CD8-positive, alpha-beta memory T cell (primary cell): ENCODE measurements at regions not wholly inside any gene's neighbourhood (a gene's known extent, or its start where the extent isn't known, plus 50 kb on each side); places are given as distances from the start of the nearest gene placed in this dataset.
A peak's percentile ranks its signal among the peaks of the same experiment; 100 is the strongest.

ENCODE experiments used
- CTCF ChIA-PET: fragments of 350-600 bp; sonication (Branson Sonifier 250); formaldehyde crosslinking; loops from one replicate; lab custom pipeline; 2021; ENCODE audit warnings: antibody characterized with exemption; lab: Charles Lee
- POLR2A ChIA-PET: fragments of 350-600 bp; sonication (Branson Sonifier 250); formaldehyde crosslinking; loops from one replicate; lab custom pipeline; 2021; ENCODE audit warnings: antibody characterized with exemption; lab: Charles Lee
- DNase-seq, 5 donors: peaks; one replicate each; pipeline versions ENCODE4 v3.0.0 to v3.0.0-alpha.2; 2020 to 2022; ENCODE audit warnings: mixed read lengths in 1 of 5
- H3K27ac ChIP-seq: one replicate; pipeline ENCODE4 v1.7.0; 2013; ENCODE audit warnings: low read depth, mild to moderate bottlenecking, low read length, moderate library complexity
- H3K27me3 ChIP-seq: 2 replicates; pipeline ENCODE4 v1.7.0; 2013; ENCODE audit warnings: low read length, mild to moderate bottlenecking; ENCODE audit not compliant: insufficient read depth, poor library complexity, severe bottlenecking
- H3K36me3 ChIP-seq: 2 replicates; pipeline ENCODE4 v1.7.0; 2013; ENCODE audit warnings: mild to moderate bottlenecking, low read length, moderate library complexity; ENCODE audit not compliant: insufficient read depth
- H3K4me1 ChIP-seq: 2 replicates; pipeline ENCODE4 v1.7.0; 2013; ENCODE audit warnings: mild to moderate bottlenecking, low read length, moderate library complexity; ENCODE audit not compliant: insufficient read depth
- H3K4me3 ChIP-seq: 2 replicates; pipeline ENCODE4 v1.7.0; 2013; ENCODE audit warnings: mild to moderate bottlenecking, low read length
- H3K9me3 ChIP-seq: 2 replicates; pipeline ENCODE4 v1.7.0; 2013; ENCODE audit warnings: mild to moderate bottlenecking, low read length
- H3K27ac Mint-ChIP-seq, 8 donors: one replicate each; pipeline ENCODE4 v1.8.0; 2020 to 2021; ENCODE audit warnings: mixed read lengths in 8 of 8, mild to moderate bottlenecking in 6 of 8, inconsistent platforms in 3 of 8, moderate library complexity in 3 of 8
- H3K27me3 Mint-ChIP-seq, 2 donors: one replicate each; pipeline ENCODE4 v1.8.0; 2020 to 2021; ENCODE audit warnings: mixed read lengths in 2 of 2, mild to moderate bottlenecking in 1 of 2, moderate library complexity in 1 of 2
- H3K36me3 Mint-ChIP-seq, 3 donors: one replicate each; pipeline ENCODE4 v1.8.0; 2020 to 2021; ENCODE audit warnings: mixed read lengths in 3 of 3, inconsistent platforms in 1 of 3, mild to moderate bottlenecking in 1 of 3
- H3K4me1 Mint-ChIP-seq, 3 donors: one replicate each; pipeline ENCODE4 v1.8.0; 2020 to 2021; ENCODE audit warnings: mixed read lengths in 3 of 3, inconsistent platforms in 1 of 3, mild to moderate bottlenecking in 1 of 3
- H3K4me3 Mint-ChIP-seq, 7 donors: one replicate each; pipeline ENCODE4 v1.8.0; 2020 to 2021; ENCODE audit warnings: mixed read lengths in 7 of 7, mild to moderate bottlenecking in 6 of 7, moderate library complexity in 4 of 7, inconsistent platforms in 2 of 7
- H3K9me3 Mint-ChIP-seq, 5 donors: one replicate each; pipeline ENCODE4 v1.8.0; 2020 to 2022; ENCODE audit warnings: mixed read lengths in 5 of 5, mild to moderate bottlenecking in 3 of 5, moderate library complexity in 2 of 5, inconsistent platforms in 1 of 5

GRCh38 chr10:28733245-28733644, 55.9 kb downstream of the BAMBI start:
- Histone ChIP-seq H3K27ac (no peak overlapping the region), H3K4me1 (no peaks in the 10 kb centered on the region), H3K4me3 (no peak overlapping the region), H3K36me3 (no peaks in the 10 kb centered on the region), H3K9me3 (no peaks in the 10 kb centered on the region), H3K27me3 (no peaks in the 10 kb centered on the region)
- CTCF ChIA-PET: no interaction called here
- POLR2A ChIA-PET: no interaction called here
- peaks cover 0 to 7% (median 0%) of the 10 kb centered on the region in 3 donors for H3K4me1 Mint-ChIP-seq
- H3K4me3 Mint-ChIP-seq: peak overlapping the region in 1 of 7 donors; percentile 14
- no peak overlapping the region for H3K27ac Mint-ChIP-seq
- H3K27me3 Mint-ChIP-seq: peaks cover 12 to 24% of the 10 kb centered on the region in 2 donors
- H3K9me3 Mint-ChIP-seq: peaks cover 0 to 11% (median 5%) of the 10 kb centered on the region in 5 donors
- no peaks in the 10 kb centered on the region for H3K36me3 Mint-ChIP-seq
- no peak for DNase-seq

GRCh38 chr10:28733647-28734046, 56.3 kb downstream of the BAMBI start:
- H3K4me1 Mint-ChIP-seq: peaks cover 0 to 7% (median 0%) of the 10 kb centered on the region in 3 donors
- Histone ChIP-seq H3K4me3 (no peak overlapping the region), H3K9me3 (no peaks in the 10 kb centered on the region), H3K36me3 (no peaks in the 10 kb centered on the region), H3K4me1 (no peaks in the 10 kb centered on the region), H3K27ac (no peak overlapping the region), H3K27me3 (no peaks in the 10 kb centered on the region)
- H3K9me3 Mint-ChIP-seq: peaks cover 0 to 11% (median 5%) of the 10 kb centered on the region in 5 donors
- peaks cover 16 to 24% of the 10 kb centered on the region in 2 donors for H3K27me3 Mint-ChIP-seq
- no peak for DNase-seq
- no peak overlapping the region for H3K4me3 Mint-ChIP-seq
- H3K27ac Mint-ChIP-seq: no peak overlapping the region
- CTCF ChIA-PET: no interaction called here
- H3K36me3 Mint-ChIP-seq: no peaks in the 10 kb centered on the region
- POLR2A ChIA-PET: no interaction called here

GRCh38 chr10:28734938-28735759, 57.8 kb downstream of the BAMBI start:
- Histone ChIP-seq H3K27ac (no peak overlapping the region), H3K27me3 (no peaks in the 10 kb centered on the region), H3K36me3 (no peaks in the 10 kb centered on the region), H3K9me3 (no peaks in the 10 kb centered on the region), H3K4me3 (no peak overlapping the region), H3K4me1 (no peaks in the 10 kb centered on the region)
- DNase-seq: no peak
- no peak overlapping the region for H3K27ac Mint-ChIP-seq
- peaks cover 17 to 29% of the 10 kb centered on the region in 2 donors for H3K27me3 Mint-ChIP-seq
- no peak overlapping the region for H3K4me3 Mint-ChIP-seq
- H3K36me3 Mint-ChIP-seq: no peaks in the 10 kb centered on the region
- ChIA-PET CTCF (no interaction called here), POLR2A (no interaction called here)
- peaks cover 0 to 4% (median 0%) of the 10 kb centered on the region in 3 donors for H3K4me1 Mint-ChIP-seq
- peaks cover 0 to 9% (median 5%) of the 10 kb centered on the region in 5 donors for H3K9me3 Mint-ChIP-seq

- peaks cover 15 to 27% of the 10 kb centered on the region in 2 donors for H3K27me3 Mint-ChIP-seq
- H3K9me3 ChIP-seq: no peaks in the 10 kb centered on the region
- POLR2A ChIA-PET: no interaction called here
- H3K27ac ChIP-seq: no peak overlapping the region
- no peak overlapping the region for H3K4me3 ChIP-seq
- no peaks in the 10 kb centered on the region for H3K36me3 Mint-ChIP-seq
- H3K4me1 ChIP-seq: no peaks in the 10 kb centered on the region
- H3K27ac Mint-ChIP-seq: no peak overlapping the region
- CTCF ChIA-PET: no interaction called here
- H3K4me1 Mint-ChIP-seq: no peaks in the 10 kb centered on the region
- no peaks in the 10 kb centered on the region for H3K36me3 ChIP-seq
- H3K4me3 Mint-ChIP-seq: no peak overlapping the region
- no peak for DNase-seq
- H3K27me3 ChIP-seq: peaks cover 4% of the 10 kb centered on the region
- peaks cover 0 to 9% (median 5%) of the 10 kb centered on the region in 5 donors for H3K9me3 Mint-ChIP-seq
Observed at GRCh38 chr10:28737096-28737495, 59.8 kb downstream of the BAMBI start.

GRCh38 chr10:28738200-28738599, 60.9 kb downstream of the BAMBI start:
- no peak for DNase-seq
- POLR2A ChIA-PET: no interaction called here
- no peak overlapping the region for H3K27ac Mint-ChIP-seq
- CTCF ChIA-PET: no interaction called here
- H3K36me3 Mint-ChIP-seq: no peaks in the 10 kb centered on the region
- no peak overlapping the region for H3K27ac ChIP-seq
- no peaks in the 10 kb centered on the region for H3K36me3 ChIP-seq
- no peaks in the 10 kb centered on the region for H3K4me1 ChIP-seq
- H3K4me3 Mint-ChIP-seq: no peak overlapping the region
- H3K27me3 ChIP-seq: peaks cover 4% of the 10 kb centered on the region
- no peaks in the 10 kb centered on the region for H3K9me3 ChIP-seq
- no peak overlapping the region for H3K4me3 ChIP-seq
- H3K27me3 Mint-ChIP-seq: peaks cover 16 to 22% of the 10 kb centered on the region in 2 donors
- peaks cover 0 to 9% (median 5%) of the 10 kb centered on the region in 5 donors for H3K9me3 Mint-ChIP-seq
- H3K4me1 Mint-ChIP-seq: no peaks in the 10 kb centered on the region

- no peak overlapping the region for H3K27ac ChIP-seq
- H3K27me3 ChIP-seq: peaks cover 4% of the 10 kb centered on the region
- H3K36me3 ChIP-seq: no peaks in the 10 kb centered on the region
- H3K27ac Mint-ChIP-seq: no peak overlapping the region
- H3K27me3 Mint-ChIP-seq: peaks cover 13 to 15% of the 10 kb centered on the region in 2 donors
- peaks cover 4 to 12% (median 10%) of the 10 kb centered on the region in 5 donors for H3K9me3 Mint-ChIP-seq
- no peaks in the 10 kb centered on the region for H3K36me3 Mint-ChIP-seq
- no peak for DNase-seq
- H3K4me3 ChIP-seq: no peak overlapping the region
- no peaks in the 10 kb centered on the region for H3K4me1 Mint-ChIP-seq
- H3K4me3 Mint-ChIP-seq: no peak overlapping the region
- POLR2A ChIA-PET: no interaction called here
- no peaks in the 10 kb centered on the region for H3K4me1 ChIP-seq
- H3K9me3 ChIP-seq: no peaks in the 10 kb centered on the region
- CTCF ChIA-PET: no interaction called here
Observed at GRCh38 chr10:28743576-28743975, 66.3 kb downstream of the BAMBI start.

- Histone ChIP-seq H3K27ac (no peak overlapping the region), H3K9me3 (no peaks in the 10 kb centered on the region), H3K4me3 (no peak overlapping the region), H3K4me1 (no peaks in the 10 kb centered on the region), H3K36me3 (no peaks in the 10 kb centered on the region), H3K27me3 (peaks cover 4% of the 10 kb centered on the region)
- Mint-ChIP-seq H3K36me3 (no peaks in the 10 kb centered on the region), H3K27me3 (peaks cover 9 to 16% of the 10 kb centered on the region in 2 donors), H3K4me1 (no peaks in the 10 kb centered on the region), H3K9me3 (peaks cover 4 to 12% (median 10%) of the 10 kb centered on the region in 5 donors), H3K4me3 (no peak overlapping the region), H3K27ac (no peak overlapping the region)
- POLR2A ChIA-PET: no interaction called here
- no peak for DNase-seq
- CTCF ChIA-PET: no interaction called here
Observed at GRCh38 chr10:28744069-28744768, 66.9 kb downstream of the BAMBI start.
